Lung (tissue), 11 donors: ENCODE measurements at regions not wholly inside any gene's neighbourhood (a gene's known extent, or its start where the extent isn't known, plus 50 kb on each side); places are given as distances from the start of the nearest gene placed in this dataset.

Source experiments
- ATAC-seq: fragments of 200-7000 bp; cut with Tn5 transposase; one replicate; pipeline ENCODE4 v1.9.1; 2020; ENCODE audit warnings: moderate number of reproducible peaks; ENCODE audit not compliant: insufficient read depth, low FRiP score
- DNase-seq, 3 donors: peaks; one replicate each; pipeline ENCODE4 v3.0.0-alpha.2; 2013 to 2017
- H3K27ac ChIP-seq, 2 donors: one replicate each; pipeline ENCODE4 v1.5.1; 2013; ENCODE audit warnings: mild to moderate bottlenecking in 2 of 2, moderate library complexity in 2 of 2, control low read depth in 1 of 2, inconsistent platforms in 1 of 2, low read depth in 1 of 2, low read length in 1 of 2
- H3K27me3 ChIP-seq, 3 donors: one replicate each; pipeline ENCODE4 v1.5.1; 2013; ENCODE audit warnings: low read length in 2 of 3; ENCODE audit not compliant: control insufficient read depth in 3 of 3, insufficient read depth in 3 of 3
- H3K36me3 ChIP-seq, 4 donors: one replicate each; pipeline ENCODE4 v1.5.1; 2013; ENCODE audit warnings: low read length in 4 of 4, mild to moderate bottlenecking in 1 of 4, moderate library complexity in 1 of 4; ENCODE audit not compliant: control insufficient read depth in 4 of 4, insufficient read depth in 4 of 4
- H3K4me1 ChIP-seq, 5 donors: one replicate each; pipeline ENCODE4 v1.5.1; 2013; ENCODE audit warnings: low read length in 5 of 5, mild to moderate bottlenecking in 2 of 5, moderate library complexity in 1 of 5; ENCODE audit not compliant: control insufficient read depth in 5 of 5, insufficient read depth in 5 of 5
- H3K4me3 ChIP-seq: one replicate; pipeline ENCODE4 v1.5.1; 2013; ENCODE audit warnings: mild to moderate bottlenecking, control low read depth, moderate library complexity
- H3K9ac ChIP-seq, 2 donors: one replicate each; pipeline ENCODE4 v1.5.1; 2013; ENCODE audit warnings: low read length in 2 of 2, control low read depth in 1 of 2; ENCODE audit not compliant: insufficient read depth in 1 of 2
- H3K9me3 ChIP-seq, 4 donors: one replicate each; pipeline ENCODE4 v1.5.1; 2013; ENCODE audit warnings: low read length in 3 of 4, mild to moderate bottlenecking in 1 of 4, moderate library complexity in 1 of 4; ENCODE audit not compliant: control insufficient read depth in 4 of 4, insufficient read depth in 3 of 4
- WGBS, 2 donors: extraction: QIAGEN DNeasy Blood & Tissue Kit; methylation state at CpG; one replicate each; pipeline ENCODE4 v1.1.7; 2013; 5-methylcytosine and 5-hydroxymethylcytosine counted together
- TF ChIP-seq, protein P1 (sequence below): IDR thresholded peaks from 2 replicates; pipeline ENCODE4 v1.5.1; 2012; ENCODE audit warnings: mild to moderate bottlenecking; ENCODE audit errors: control extremely low read depth, extremely low read depth
- donor health status: control.
- donor health status: control.
- donor health status: Bipolar disorder and iron deficiency.
- donor health status: healthy.
- donor health status: DM: yes; HTN: yes; CAD: no.

DNA sequence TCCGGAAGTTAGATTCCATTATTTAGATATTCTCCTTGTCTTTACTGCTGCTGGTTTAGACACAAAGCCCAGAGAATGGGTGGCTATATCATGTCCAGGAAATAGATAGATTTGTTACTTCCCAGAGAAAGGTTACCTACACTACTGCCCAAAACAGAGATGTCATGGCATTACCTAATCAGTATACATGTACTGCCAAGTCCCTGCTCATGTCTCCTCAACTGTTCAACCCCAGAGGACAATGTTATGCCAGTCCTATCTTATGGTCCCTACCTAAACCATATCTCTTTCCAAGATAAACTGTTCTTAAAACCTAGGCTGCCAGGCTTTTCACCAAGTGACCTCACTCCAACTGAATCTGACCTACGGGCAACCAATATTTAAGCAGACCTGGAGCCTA is 209.5 kb upstream of the AR start:
- DNase-seq = no peak
- peaks cover 0 to 1% (median 0%) of the 10 kb centered on the region in 5 donors for H3K4me1 ChIP-seq
- H3K4me3 ChIP-seq = no peak overlapping the region
- TF ChIP-seq, protein P1, sequence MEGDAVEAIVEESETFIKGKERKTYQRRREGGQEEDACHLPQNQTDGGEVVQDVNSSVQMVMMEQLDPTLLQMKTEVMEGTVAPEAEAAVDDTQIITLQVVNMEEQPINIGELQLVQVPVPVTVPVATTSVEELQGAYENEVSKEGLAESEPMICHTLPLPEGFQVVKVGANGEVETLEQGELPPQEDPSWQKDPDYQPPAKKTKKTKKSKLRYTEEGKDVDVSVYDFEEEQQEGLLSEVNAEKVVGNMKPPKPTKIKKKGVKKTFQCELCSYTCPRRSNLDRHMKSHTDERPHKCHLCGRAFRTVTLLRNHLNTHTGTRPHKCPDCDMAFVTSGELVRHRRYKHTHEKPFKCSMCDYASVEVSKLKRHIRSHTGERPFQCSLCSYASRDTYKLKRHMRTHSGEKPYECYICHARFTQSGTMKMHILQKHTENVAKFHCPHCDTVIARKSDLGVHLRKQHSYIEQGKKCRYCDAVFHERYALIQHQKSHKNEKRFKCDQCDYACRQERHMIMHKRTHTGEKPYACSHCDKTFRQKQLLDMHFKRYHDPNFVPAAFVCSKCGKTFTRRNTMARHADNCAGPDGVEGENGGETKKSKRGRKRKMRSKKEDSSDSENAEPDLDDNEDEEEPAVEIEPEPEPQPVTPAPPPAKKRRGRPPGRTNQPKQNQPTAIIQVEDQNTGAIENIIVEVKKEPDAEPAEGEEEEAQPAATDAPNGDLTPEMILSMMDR = no peak
- no peaks in the 10 kb centered on the region for H3K27me3 ChIP-seq
- peaks cover 0 to 5% (median 0%) of the 10 kb centered on the region in 4 donors for H3K9me3 ChIP-seq
- H3K36me3 ChIP-seq = no peaks in the 10 kb centered on the region
- no peak overlapping the region for H3K27ac ChIP-seq
- 78 to 90% methylated on average over 2 of the region's 2 CpGs for WGBS, 2 donors
- no peak for ATAC-seq
- H3K9ac ChIP-seq = no peak overlapping the region

DNA sequence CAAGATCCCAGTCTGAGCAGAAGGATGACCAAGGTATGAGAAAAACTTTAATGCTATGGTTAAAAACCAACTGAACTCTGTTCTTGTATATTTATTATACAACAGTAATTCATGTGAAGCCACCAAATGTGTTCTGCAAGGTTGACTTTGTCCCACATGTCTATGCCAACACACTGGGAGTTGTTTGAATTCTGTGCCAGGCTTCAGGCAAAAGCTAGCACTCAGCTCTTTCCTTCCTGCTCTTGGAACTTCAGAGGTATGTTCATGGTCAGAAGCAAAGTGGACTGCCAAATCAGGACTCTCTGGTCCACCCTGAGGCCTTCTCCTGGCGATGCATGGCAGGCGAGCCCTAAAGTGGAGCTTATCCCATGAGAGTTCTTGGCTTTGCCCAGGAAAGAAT is 205.6 kb upstream of the AR start:
- WGBS, 2 donors = 63 to 100% methylated on average over 2 of the region's 2 CpGs
- Histone ChIP-seq H3K9me3 (peaks cover 0 to 5% (median 0%) of the 10 kb centered on the region in 4 donors), H3K4me3 (no peak overlapping the region), H3K4me1 (peaks cover 0 to 1% (median 0%) of the 10 kb centered on the region in 5 donors), H3K36me3 (no peaks in the 10 kb centered on the region), H3K27ac (no peak overlapping the region), H3K27me3 (no peaks in the 10 kb centered on the region), H3K9ac (no peak overlapping the region)
- ATAC-seq (no peak), DNase-seq (no peak)
- TF ChIP-seq, protein P1 = no peak

DNA sequence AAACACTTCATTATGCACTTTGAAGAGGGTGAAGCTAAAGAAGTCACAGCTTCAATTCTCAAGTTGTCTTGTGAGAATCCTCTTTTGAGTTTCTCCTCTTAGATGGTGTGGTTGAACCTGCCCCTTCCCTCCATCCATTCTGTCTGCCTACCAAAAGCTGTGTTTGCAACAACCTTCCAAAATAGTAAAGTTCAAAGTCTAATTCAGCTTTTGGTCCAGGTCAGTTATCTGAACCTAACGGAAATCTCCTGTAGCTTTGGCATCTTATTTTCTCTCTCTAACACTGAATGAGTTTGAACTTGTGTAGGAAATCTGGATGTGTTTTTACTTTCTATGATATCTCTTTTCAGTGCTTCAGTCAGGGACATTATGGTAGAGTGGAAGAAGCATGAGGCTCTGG is 201.7 kb upstream of the AR start:
- peaks cover 0 to 1% (median 0%) of the 10 kb centered on the region in 5 donors for H3K4me1 ChIP-seq
- ATAC-seq (no peak), DNase-seq (no peak)
- H3K36me3 ChIP-seq = no peaks in the 10 kb centered on the region
- TF ChIP-seq, protein P1 = no peak
- no peak overlapping the region for H3K27ac ChIP-seq
- WGBS, 2 donors = 86 to 87% methylated on average over 1 of the region's 1 CpG
- no peak overlapping the region for H3K9ac ChIP-seq
- peaks cover 0 to 3% (median 0%) of the 10 kb centered on the region in 3 donors for H3K27me3 ChIP-seq
- no peak overlapping the region for H3K4me3 ChIP-seq
- no peaks in the 10 kb centered on the region for H3K9me3 ChIP-seq

DNA sequence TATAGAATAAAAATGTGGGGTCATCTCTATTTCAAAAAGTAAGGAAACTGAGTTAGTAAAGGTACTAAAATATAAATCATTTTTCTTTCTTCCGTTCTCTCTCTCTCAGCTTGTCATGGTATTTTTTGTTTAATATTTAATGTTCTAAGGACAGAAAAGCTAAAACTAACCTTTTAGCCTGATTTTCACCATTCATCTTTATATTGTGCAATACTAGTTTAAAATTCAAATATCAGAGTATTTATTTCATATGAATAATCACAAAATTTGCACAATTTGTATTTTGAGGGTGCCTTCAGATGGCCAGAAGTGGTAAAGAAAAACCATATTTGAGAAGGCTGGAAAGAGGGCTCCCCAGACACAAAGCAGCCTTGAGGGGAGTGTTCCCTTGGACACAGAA is 197.6 kb upstream of the AR start:
- Histone ChIP-seq H3K4me3 (no peak overlapping the region), H3K4me1 (no peaks in the 10 kb centered on the region), H3K36me3 (no peaks in the 10 kb centered on the region), H3K9me3 (no peaks in the 10 kb centered on the region), H3K9ac (no peak overlapping the region), H3K27ac (no peak overlapping the region), H3K27me3 (peaks cover 0 to 3% (median 0%) of the 10 kb centered on the region in 3 donors)
- no peak for ATAC-seq
- TF ChIP-seq, protein P1 = no peak
- 76 to 100% methylated on average over 1 of the region's 1 CpG for WGBS, 2 donors
- no peak for DNase-seq
